IMR-90 (cell line): ENCODE measurements at regions not wholly inside any gene's neighbourhood (a gene's known extent, or its start where the extent isn't known, plus 50 kb on each side); places are given as distances from the start of the nearest gene placed in this dataset.

ENCODE experiments used
- ATAC-seq: fragments of 200-7000 bp; cut with Tn5 transposase; 2 replicates; pipeline ENCODE4 v1.9.1; 2020; ENCODE audit warnings: low read depth, mild to moderate bottlenecking, moderate library complexity
- BruUV-seq: library from RNA; stranded (reverse); fragments of 400-500 nt; replicated peaks from 2 replicates; lab custom pipeline; 2021; lab: Mats Ljungman, UMichigan
- CTCF ChIA-PET: fragments of 300-600 bp; formaldehyde crosslinking; extraction: SDS; loops from one replicate; lab custom pipeline; 2021; ENCODE audit warnings: antibody characterized with exemption; lab: Yijun Ruan, JAX
- POLR2A ChIA-PET: fragments of 300-600 bp; sonication (Branson Sonifier 250); formaldehyde crosslinking; loops from one replicate; lab custom pipeline; 2022; ENCODE audit warnings: antibody characterized with exemption; ENCODE audit not compliant: unreplicated experiment; lab: Charles Lee
- DNase-seq: peaks from one replicate; pipeline ENCODE4 v3.0.0; 2013
- H2AFZ ChIP-seq: replicated peaks from 2 replicates; pipeline ENCODE3; 2013; ENCODE audit warnings: low read length, mild to moderate bottlenecking; ENCODE audit not compliant: poor library complexity
- H2AK5ac ChIP-seq: 2 replicates; pipeline ENCODE4 v1.6.1; 2013; ENCODE audit warnings: low read depth, low read length, inconsistent platforms
- H2AK9ac ChIP-seq: replicated peaks from 2 replicates; pipeline ENCODE3; 2013; ENCODE audit warnings: mild to moderate bottlenecking, low read depth, low read length, moderate library complexity; ENCODE audit not compliant: poor library complexity
- H2BK120ac ChIP-seq: 2 replicates; pipeline ENCODE4 v1.6.1; 2013; ENCODE audit warnings: low read depth, low read length, inconsistent platforms
- H2BK15ac ChIP-seq: 3 replicates; pipeline ENCODE4 v1.6.1; 2013; ENCODE audit warnings: low read depth, low read length, inconsistent platforms
- H2BK20ac ChIP-seq: 2 replicates; pipeline ENCODE4 v1.6.1; 2013; ENCODE audit warnings: low read depth, mild to moderate bottlenecking, inconsistent platforms, low read length, moderate library complexity
- H2BK5ac ChIP-seq: 2 replicates; pipeline ENCODE4 v1.6.1; 2013; ENCODE audit warnings: mild to moderate bottlenecking, low read depth, low read length, inconsistent platforms; ENCODE audit not compliant: poor library complexity, severe bottlenecking
- H3K14ac ChIP-seq: replicated peaks from 2 replicates; pipeline ENCODE4 v1.6.1; 2013; ENCODE audit warnings: low read depth, low read length, inconsistent platforms
- H3K18ac ChIP-seq: 2 replicates; pipeline ENCODE4 v1.6.1; 2013; ENCODE audit warnings: low read depth, low read length, control low read depth
- H3K23ac ChIP-seq: 2 replicates; pipeline ENCODE4 v1.6.1; 2013; ENCODE audit warnings: low read depth, low read length, inconsistent platforms
- H3K27ac ChIP-seq: 2 replicates; pipeline ENCODE4 v1.5.1; 2013; ENCODE audit warnings: mild to moderate bottlenecking, control low read depth, low read length; ENCODE audit not compliant: insufficient read depth
- H3K27me3 ChIP-seq: 2 replicates; pipeline ENCODE4 v1.6.1; 2013; ENCODE audit warnings: low read length; ENCODE audit not compliant: control insufficient read depth, insufficient read depth
- H3K36me3 ChIP-seq: 2 replicates; pipeline ENCODE4 v1.6.1; 2013; ENCODE audit warnings: low read length, mixed read lengths; ENCODE audit not compliant: control insufficient read depth, insufficient read depth
- H3K4ac ChIP-seq: 2 replicates; pipeline ENCODE4 v1.6.1; 2013; ENCODE audit warnings: low read depth, low read length, inconsistent platforms
- H3K4me1 ChIP-seq: 2 replicates; pipeline ENCODE4 v1.6.1; 2013; ENCODE audit warnings: low read length, mixed read lengths; ENCODE audit not compliant: control insufficient read depth, insufficient read depth
- H3K4me2 ChIP-seq: 2 replicates; pipeline ENCODE4 v1.6.1; 2013; ENCODE audit warnings: low read depth, mild to moderate bottlenecking, control low read depth, low read length, moderate library complexity
- H3K4me3 ChIP-seq: 2 replicates; pipeline ENCODE4 v1.5.1; 2013; ENCODE audit warnings: low read depth, mild to moderate bottlenecking, control low read depth, low read length, moderate library complexity; ENCODE audit not compliant: insufficient read depth
- H3K56ac ChIP-seq: 2 replicates; pipeline ENCODE4 v1.6.1; 2013; ENCODE audit warnings: low read length, inconsistent platforms; ENCODE audit not compliant: insufficient read depth; ENCODE audit errors: extremely low read depth
- H3K79me1 ChIP-seq, 2 experiments: 2 replicates each; pipeline ENCODE4 v1.6.1; 2013; ENCODE audit warnings: low read length in 2 of 2, inconsistent platforms in 1 of 2, low read depth in 1 of 2
- H3K9ac ChIP-seq: 2 replicates; pipeline ENCODE4 v1.6.1; 2013; ENCODE audit warnings: low read depth, low read length, control low read depth
- H3K9me1 ChIP-seq: 2 replicates; pipeline ENCODE4 v1.6.1; 2013; ENCODE audit warnings: low read length, inconsistent platforms; ENCODE audit not compliant: insufficient read depth
- H3K9me3 ChIP-seq: 2 replicates; pipeline ENCODE4 v1.6.1; 2013; ENCODE audit warnings: low read length; ENCODE audit not compliant: control insufficient read depth, insufficient read depth
- H4K20me1 ChIP-seq: 2 replicates; pipeline ENCODE4 v1.6.1; 2013; ENCODE audit warnings: low read length, inconsistent platforms; ENCODE audit not compliant: insufficient read depth
- H4K5ac ChIP-seq: 2 replicates; pipeline ENCODE4 v1.6.1; 2013; ENCODE audit warnings: mild to moderate bottlenecking, low read depth, low read length, control low read depth
- H4K8ac ChIP-seq, 2 experiments: 2 replicates each; pipeline ENCODE4 v1.6.1; 2013; ENCODE audit warnings: low read depth in 2 of 2, low read length in 2 of 2, control low read depth in 1 of 2, inconsistent platforms in 1 of 2
- H4K91ac ChIP-seq: 2 replicates; pipeline ENCODE4 v1.6.1; 2013; ENCODE audit warnings: low read depth, low read length, inconsistent platforms; ENCODE audit not compliant: insufficient read depth
- BHLHE40 ChIP-seq: fragments of 150-350 bp; IDR thresholded peaks from 2 replicates; pipeline ENCODE4 v1.6.1; 2016; ENCODE audit warnings: mild to moderate bottlenecking, low read depth, low read length
- CEBPB ChIP-seq: IDR thresholded peaks from 2 replicates; pipeline ENCODE4 v1.6.1; 2012; ENCODE audit warnings: low read depth, low read length, improper control_type of control experiment
- CHD1 ChIP-seq: IDR thresholded peaks from 2 replicates; pipeline ENCODE4 v1.6.1; 2012; ENCODE audit warnings: low read depth, low read length, improper control_type of control experiment
- CTCF ChIP-seq: conservative IDR thresholded peaks from 2 replicates; pipeline ENCODE4 v1.5.1; 2012; ENCODE audit warnings: mild to moderate bottlenecking, low read depth, low read length, improper control_type of control experiment
- ELK1 ChIP-seq: fragments of 150-350 bp; IDR thresholded peaks from 2 replicates; pipeline ENCODE4 v1.6.1; 2016; ENCODE audit warnings: low read depth, mild to moderate bottlenecking, low read length, moderate library complexity, borderline replicate concordance
- FOS ChIP-seq: fragments of 150-350 bp; IDR thresholded peaks from 2 replicates; pipeline ENCODE4 v1.6.1; 2016; ENCODE audit warnings: low read depth, low read length
- MAFK ChIP-seq: IDR thresholded peaks from 2 replicates; pipeline ENCODE4 v1.6.1; 2012; ENCODE audit warnings: low read depth, low read length, improper control_type of control experiment
- MAZ ChIP-seq: IDR thresholded peaks from 2 replicates; pipeline ENCODE4 v1.6.1; 2012; ENCODE audit warnings: low read depth, mild to moderate bottlenecking, low read length, improper control_type of control experiment, moderate library complexity, borderline replicate concordance
- MXI1 ChIP-seq: IDR thresholded peaks from 2 replicates; pipeline ENCODE4 v1.6.1; 2012; ENCODE audit warnings: low read depth, mild to moderate bottlenecking, low read length, moderate library complexity, borderline replicate concordance
- NFE2L2 ChIP-seq: fragments of 150-350 bp; IDR thresholded peaks from 2 replicates; pipeline ENCODE4 v1.6.1; 2016; ENCODE audit warnings: low read depth, mild to moderate bottlenecking, low read length
- POLR2A ChIP-seq: IDR thresholded peaks from 2 replicates; pipeline ENCODE4 v1.6.1; 2012; ENCODE audit warnings: mild to moderate bottlenecking, low read depth, low read length
- RAD21 ChIP-seq: IDR thresholded peaks from 2 replicates; pipeline ENCODE4 v1.6.1; 2012; ENCODE audit warnings: low read length, improper control_type of control experiment
- RCOR1 ChIP-seq: IDR thresholded peaks from 2 replicates; pipeline ENCODE4 v1.6.1; 2012; ENCODE audit warnings: mild to moderate bottlenecking, low read length, improper control_type of control experiment; ENCODE audit not compliant: insufficient replicate concordance
- RFX5 ChIP-seq: IDR thresholded peaks from 2 replicates; pipeline ENCODE4 v1.8.0; 2012; ENCODE audit warnings: low read depth, mild to moderate bottlenecking, low read length, moderate library complexity
- SMC3 ChIP-seq: fragments of 150-350 bp; IDR thresholded peaks from 2 replicates; pipeline ENCODE4 v1.6.1; 2016; ENCODE audit warnings: low read depth, mild to moderate bottlenecking, antibody characterized with exemption, low read length, moderate library complexity
- USF2 ChIP-seq: fragments of 150-350 bp; IDR thresholded peaks from 2 replicates; pipeline ENCODE4 v1.6.1; 2017; ENCODE audit warnings: mild to moderate bottlenecking, antibody characterized with exemption, low read length, low read depth
- WGBS, 2 experiments: methylation state at CpG; one replicate each; pipeline versions ENCODE4 v1.1.5 to v1.1.7; 2013; ENCODE audit warnings: missing lambda C conversion rate in 2 of 2; ENCODE audit not compliant: insufficient read length in 1 of 2; ENCODE audit errors: extremely low coverage in 2 of 2; 5-methylcytosine and 5-hydroxymethylcytosine counted together
- dilution Hi-C: fragments of 300-500 bp; cut with HindIII; formaldehyde crosslinking; loops from one replicate; pipeline ENCODE4 v1.14.3; 2018; ENCODE audit warnings: low sequenced_read_pairs; ENCODE audit not compliant: unreplicated experiment
- in situ Hi-C: fragments of 300-500 bp; cut with MboI; formaldehyde crosslinking; loops from 3 replicates; pipeline ENCODE4 v1.14.3; 2019; ENCODE audit warnings: low sequenced_read_pairs, inconsistent platforms, mixed read lengths
- intact Hi-C: fragments of 100-400 bp; cut with micrococcal nuclease; formaldehyde crosslinking; loops from 2 replicates; pipeline ENCODE4 v1.10.0; 2022

- H2BK20ac ChIP-seq, result no peak overlapping the region
- intact Hi-C loops, result no loop called here
- H3K27me3 ChIP-seq, result no peaks in the 10 kb centered on the region
- H4K91ac ChIP-seq, result no peak overlapping the region
- no peak overlapping the region for H2BK5ac ChIP-seq
- dilution Hi-C loops, result no loop called here
- H3K9ac ChIP-seq, result no peak overlapping the region
- H3K18ac ChIP-seq, result no peak overlapping the region
- H3K56ac ChIP-seq, result no peak overlapping the region
- no peak overlapping the region for H3K27ac ChIP-seq
- H4K8ac ChIP-seq, result no peak overlapping the region
- H2AK5ac ChIP-seq, result no peak overlapping the region
- H2BK120ac ChIP-seq, result no peak overlapping the region
- CTCF ChIA-PET, result no interaction called here
- H2AK9ac ChIP-seq, result no peak overlapping the region
- no peaks in the 10 kb centered on the region for H3K79me1 ChIP-seq
- in situ Hi-C loops, result no loop called here
- ATAC-seq (no peak), DNase-seq (no peak)
- POLR2A ChIA-PET, result no interaction called here
- TF ChIP-seq RAD21 (no peak), ELK1 (no peak), MAZ (no peak), CEBPB (no peak), RFX5 (no peak), SMC3 (no peak), BHLHE40 (no peak), CHD1 (no peak), FOS (no peak), RCOR1 (no peak), NFE2L2 (no peak), CTCF (no peak), MAFK (no peak), MXI1 (no peak), POLR2A (no peak), USF2 (no peak)
- H3K36me3 ChIP-seq, result no peaks in the 10 kb centered on the region
- no CpG with 5 or more reads among the region's 1 CpG for WGBS, 2 experiments
- no peak overlapping the region for H4K5ac ChIP-seq
- H3K4me3 ChIP-seq, result no peak overlapping the region
- H3K14ac ChIP-seq, result no peak overlapping the region
- H3K4me1 ChIP-seq, result no peaks in the 10 kb centered on the region
- H4K20me1 ChIP-seq, result no peaks in the 10 kb centered on the region
- no peak overlapping the region for H3K4ac ChIP-seq
- H3K9me1 ChIP-seq, result no peaks in the 10 kb centered on the region
- BruUV-seq, result no TSS peak
- H2BK15ac ChIP-seq, result no peak overlapping the region
- no peak overlapping the region for H3K23ac ChIP-seq
- H3K9me3 ChIP-seq, result peaks cover 5% of the 10 kb centered on the region; the same call in 1 of the 2 replicates
- H2AFZ ChIP-seq, result no peak overlapping the region
- no peak overlapping the region for H3K4me2 ChIP-seq
Observed at GRCh38 chr10:65204999-65205398, 1683.8 kb downstream of the REEP3 start.
